Left ventricle myocardium superior (tissue), 1 donor: ENCODE measurements at regions not wholly inside any gene's neighbourhood (a gene's known extent, or its start where the extent isn't known, plus 50 kb on each side); places are given as distances from the start of the nearest gene placed in this dataset.
"Not testable (repeated sequence)": the region's sequence is repeated elsewhere in the genome, so short reads cannot be mapped to it uniquely, and the experiment has no call there.

Experiments used
- ATAC-seq: fragments of 200-7000 bp; cut with Tn5 transposase; one replicate; pipeline ENCODE4 v1.9.1; 2020; ENCODE audit warnings: mild to moderate bottlenecking, moderate library complexity
- DNase-seq: peaks from one replicate; pipeline ENCODE4 v3.0.0-alpha.2; 2020
- intact Hi-C: fragments of 100-400 bp; cut with micrococcal nuclease; formaldehyde crosslinking; loops from one replicate; pipeline ENCODE4 v1.11.0; 2022
- donor health status: DM: no; HTN: yes; CAD: no; lungs with severe emphysema.

DNA sequence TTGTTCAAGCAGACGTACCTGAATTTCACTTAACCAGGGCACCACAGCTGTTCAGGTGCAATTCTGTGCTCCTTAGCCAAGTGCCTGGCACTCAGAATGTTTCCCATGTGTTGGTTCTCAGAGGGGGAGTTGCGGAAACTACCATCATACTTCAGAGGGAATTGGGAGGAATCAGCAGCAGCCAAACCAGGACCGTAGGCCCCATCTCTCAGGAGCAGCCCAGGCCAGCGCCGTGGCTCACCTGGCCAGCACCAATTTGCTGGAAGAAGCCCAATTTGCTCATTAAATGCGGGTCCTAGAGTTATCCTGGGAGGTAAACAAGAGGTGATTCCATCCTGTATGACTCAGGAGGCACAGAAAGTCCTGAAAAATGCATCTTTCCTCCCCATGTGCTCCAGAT lies 435.4 kb downstream of the BRD1 start:
- DNase-seq (no peak), ATAC-seq (no peak)
- intact Hi-C loops = no loop called here

DNA sequence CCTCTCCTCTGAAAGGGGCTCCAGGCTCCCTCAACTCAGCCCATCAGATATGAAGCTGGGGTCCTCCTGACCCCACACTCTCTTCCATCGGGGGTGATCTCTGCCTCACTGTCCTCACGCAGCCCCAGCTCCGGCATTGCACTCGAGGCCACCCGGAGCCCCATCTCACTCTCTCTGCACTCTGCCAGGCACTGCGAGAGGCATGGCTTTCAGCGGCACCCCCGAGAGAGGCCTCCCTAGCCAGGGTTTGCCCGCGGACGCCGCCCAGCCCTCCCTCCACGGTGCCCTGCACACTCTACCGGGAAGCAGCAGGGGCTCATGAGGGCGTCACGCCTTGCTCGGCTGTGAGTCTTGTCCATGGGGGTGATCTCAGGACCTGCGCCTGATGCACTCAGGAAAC lies 436.2 kb downstream of the BRD1 start:
- ATAC-seq (no peak), DNase-seq (no peak)
- intact Hi-C loops = no loop called here

GRCh38 chr22:49390954-49391353 lies 436.7 kb downstream of the BRD1 start:
- no peak for ATAC-seq

GRCh38 chr22:49383909-49384308 lies 443.8 kb downstream of the BRD1 start:
- intact Hi-C loops, ATAC-seq, DNase-seq: not testable (repeated sequence)

More at GRCh38 chr22:49390954-49391353, 436.7 kb downstream of the BRD1 start:
- DNase-seq = no peak
- intact Hi-C loops = no loop called here

DNA sequence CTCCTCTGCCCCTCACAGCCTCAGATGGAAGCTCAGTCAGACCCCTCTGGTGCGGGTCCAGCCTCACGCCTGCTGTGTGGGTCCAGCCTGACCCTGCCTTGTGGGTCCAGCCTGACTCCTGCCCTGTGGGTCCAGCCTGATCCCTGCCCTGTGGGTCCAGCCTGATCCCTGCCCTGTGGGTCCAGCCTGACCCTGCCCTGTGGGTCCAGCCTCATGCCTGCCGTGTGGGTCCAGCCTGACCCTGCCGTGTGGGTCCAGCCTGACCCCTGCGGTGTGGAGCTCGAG lies 445.3 kb downstream of the BRD1 start:
- intact Hi-C loops = no loop called here
- ATAC-seq = no peak
- no peak for DNase-seq

DNA sequence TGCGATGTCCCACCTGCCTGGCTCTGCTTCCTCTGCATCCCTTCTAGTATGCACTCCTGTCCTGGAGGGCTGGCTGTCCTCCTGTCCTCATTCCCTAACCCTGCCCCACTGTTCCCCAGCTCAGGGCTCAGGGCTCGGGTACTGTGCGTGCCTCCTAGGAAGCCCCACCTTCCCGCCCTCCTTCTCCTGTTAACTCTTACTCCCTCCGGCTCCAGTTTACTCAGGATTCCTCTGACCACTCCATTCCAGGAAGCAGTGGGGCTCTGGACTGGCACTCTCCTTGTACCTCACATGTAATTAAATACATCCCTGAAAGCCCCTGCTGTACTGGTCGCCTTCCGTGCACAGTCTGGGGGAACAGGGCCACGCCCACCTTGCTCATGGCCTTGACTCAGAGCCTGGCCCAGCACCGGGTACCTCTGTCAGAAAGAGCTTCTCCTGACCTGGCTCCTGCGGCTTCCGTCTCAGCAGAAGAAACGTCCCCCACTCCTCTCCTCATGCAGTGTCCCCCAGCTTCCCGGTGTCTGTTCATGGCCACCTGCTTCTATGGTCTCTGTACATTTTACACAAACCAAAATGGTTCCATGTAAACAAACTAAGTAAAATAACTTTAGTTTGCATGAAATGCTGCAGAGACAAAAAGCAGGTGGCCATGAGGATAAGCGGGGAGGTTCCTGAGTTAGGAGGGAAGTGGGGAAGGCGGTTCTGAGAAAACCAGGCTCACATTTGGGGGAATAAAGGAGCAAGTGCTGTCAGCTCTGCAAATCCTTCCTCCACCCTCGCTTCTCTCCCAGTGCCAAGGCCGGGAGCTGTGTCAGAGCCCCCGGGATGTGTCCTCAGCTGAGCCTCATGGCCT lies 445.9 kb downstream of the BRD1 start:
- ATAC-seq (no peak), DNase-seq (no peak)
- intact Hi-C loops = no loop called here

DNA sequence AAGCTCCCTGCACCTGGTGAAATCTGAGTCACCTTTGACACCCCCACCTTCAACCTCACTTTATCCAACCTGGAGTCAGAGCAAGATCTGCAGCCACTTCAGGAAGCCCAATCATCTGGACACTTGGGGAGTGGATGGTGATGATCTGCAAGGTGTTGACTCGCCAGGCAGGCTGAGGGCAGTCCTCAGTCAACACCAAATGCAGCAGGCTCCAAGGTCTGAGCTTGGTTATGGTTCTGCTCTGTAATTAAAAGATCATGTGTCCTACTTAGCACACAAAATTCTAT lies 446.9 kb downstream of the BRD1 start:
- DNase-seq (no peak), ATAC-seq (no peak)
- intact Hi-C loops = no loop called here

GRCh38 chr22:49380095-49380827 lies 447.4 kb downstream of the BRD1 start:
- DNase-seq (no peak), ATAC-seq (no peak)
- intact Hi-C loops = no loop called here

GRCh38 chr22:49377306-49377705 lies 450.4 kb downstream of the BRD1 start:
- no peak for DNase-seq
- no peak for ATAC-seq
- intact Hi-C loops = no loop called here

DNA sequence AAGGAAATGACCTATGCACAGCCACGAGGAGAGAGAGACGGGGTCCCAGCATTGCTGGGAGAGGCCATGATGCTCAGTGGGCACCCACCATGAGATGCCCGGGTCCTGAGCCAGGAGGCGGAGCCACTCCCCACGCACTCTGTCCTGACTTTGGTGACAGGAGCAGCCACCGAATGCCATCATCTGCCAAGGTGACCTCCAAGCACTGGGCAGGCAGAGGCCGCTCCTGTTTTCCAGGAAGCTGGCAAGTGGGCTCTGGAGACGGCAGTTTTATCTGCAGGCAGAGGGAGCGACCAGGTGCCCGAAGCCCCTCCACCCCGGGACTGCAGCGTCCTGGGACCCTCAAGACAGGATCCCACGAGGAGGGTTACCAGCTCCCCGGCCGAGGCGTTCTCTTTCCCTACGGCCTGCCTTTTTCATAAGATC lies 453.9 kb downstream of the BRD1 start:
- DNase-seq (no peak), ATAC-seq (no peak)
- intact Hi-C loops = no loop called here

- DNase-seq (no peak), ATAC-seq (no peak)
- intact Hi-C loops = no loop called here
Observed at GRCh38 chr22:49373289-49373666, 454.4 kb downstream of the BRD1 start.

- intact Hi-C loops = no loop called here
- DNase-seq = no peak
- ATAC-seq = no peak
Observed at GRCh38 chr22:49372530-49373288, 455.0 kb downstream of the BRD1 start.

DNA sequence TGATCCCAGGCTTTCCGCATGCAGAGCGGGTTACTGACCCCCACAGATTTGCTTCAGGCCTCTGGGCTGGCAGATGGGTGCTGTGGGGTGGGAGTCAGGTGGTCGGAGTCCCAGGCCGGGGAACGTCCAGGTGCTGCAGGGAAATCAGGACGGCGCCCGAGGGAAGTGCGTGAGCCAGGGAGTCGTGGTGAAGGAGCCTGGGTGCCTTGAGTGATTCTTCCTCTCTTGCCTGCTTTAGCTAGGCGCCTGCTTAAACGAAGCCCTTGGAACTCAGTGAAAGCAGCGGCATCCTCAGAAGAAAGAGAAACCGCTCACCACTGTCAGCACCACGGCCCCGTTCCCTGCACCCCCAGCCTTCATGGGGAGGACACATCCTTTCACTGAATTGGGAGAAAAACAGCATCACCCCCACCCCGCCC lies 455.6 kb downstream of the BRD1 start:
- ATAC-seq = no peak
- intact Hi-C loops = no loop called here
- DNase-seq = no peak

DNA sequence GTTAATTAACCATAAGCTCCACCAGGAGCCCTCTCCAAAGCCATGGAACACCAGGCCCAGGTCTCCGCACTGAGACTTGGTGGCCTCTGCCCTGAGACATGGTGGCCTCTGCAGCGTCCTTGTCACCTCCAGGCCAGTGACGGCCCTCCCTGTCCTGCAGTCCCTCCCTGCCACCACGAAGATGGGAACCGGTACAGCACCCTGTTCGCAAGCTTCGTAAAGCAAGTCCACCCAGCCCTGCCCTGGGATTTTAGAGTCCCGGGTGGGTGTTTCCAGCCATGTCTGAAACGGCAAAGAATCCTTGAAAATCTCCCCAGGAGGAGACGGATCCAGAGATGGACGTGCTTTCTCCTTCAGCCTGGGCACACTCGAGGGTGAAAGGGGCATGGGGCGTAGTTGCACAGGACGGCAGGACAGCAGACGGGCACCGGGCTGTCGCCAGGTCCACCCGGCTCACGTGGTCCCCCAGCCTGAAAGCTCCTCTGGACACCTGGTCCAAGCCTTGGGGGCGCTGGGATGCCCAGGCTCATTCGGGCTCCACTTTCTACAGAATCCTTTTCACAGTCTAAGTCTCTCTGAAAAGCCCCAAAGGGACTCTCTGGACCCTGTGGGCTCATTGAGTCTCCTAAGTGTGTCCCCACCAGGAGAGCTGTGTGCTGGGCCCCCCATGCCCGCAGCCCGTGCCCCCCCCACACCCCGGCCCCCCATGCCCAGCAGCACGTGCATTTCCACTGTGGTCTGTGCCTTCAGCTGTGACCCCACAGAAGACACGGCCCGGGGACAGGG lies 456.2 kb downstream of the BRD1 start:
- DNase-seq = no peak
- intact Hi-C loops = no loop called here
- no peak for ATAC-seq

DNA sequence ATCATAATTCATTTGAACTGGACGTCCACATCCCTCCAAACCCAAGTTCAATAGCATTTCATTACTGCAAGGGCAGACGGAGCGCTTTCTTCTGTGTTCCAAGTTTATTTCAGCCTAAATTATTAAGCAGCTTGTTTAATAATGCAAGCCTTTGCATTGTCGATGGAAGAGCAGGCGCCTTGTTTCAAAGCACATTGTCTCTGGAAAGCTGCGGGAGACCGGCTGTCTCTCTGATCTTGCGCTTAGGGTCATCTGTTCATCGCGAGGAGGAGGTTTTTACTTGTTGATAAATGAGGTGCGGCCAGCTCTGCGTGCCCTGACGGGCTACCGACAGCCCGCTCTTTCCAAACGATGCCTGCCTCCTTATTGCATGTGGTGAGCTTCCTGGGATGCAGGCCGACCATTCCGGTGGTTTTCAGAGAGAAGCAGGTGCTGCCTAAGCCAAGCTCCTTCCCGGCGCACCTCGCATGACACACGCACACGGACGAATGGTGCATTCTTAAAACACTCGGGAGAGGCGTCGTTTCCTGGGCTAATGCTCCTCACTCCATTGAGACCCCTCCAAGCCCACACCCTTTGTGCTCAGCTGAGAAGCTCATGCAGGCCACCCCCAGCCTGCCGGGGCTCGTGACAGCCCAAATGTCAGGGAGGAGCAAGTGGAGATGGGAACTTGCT lies 456.9 kb downstream of the BRD1 start:
- ATAC-seq (no peak), DNase-seq (no peak)
- intact Hi-C loops = no loop called here

DNA sequence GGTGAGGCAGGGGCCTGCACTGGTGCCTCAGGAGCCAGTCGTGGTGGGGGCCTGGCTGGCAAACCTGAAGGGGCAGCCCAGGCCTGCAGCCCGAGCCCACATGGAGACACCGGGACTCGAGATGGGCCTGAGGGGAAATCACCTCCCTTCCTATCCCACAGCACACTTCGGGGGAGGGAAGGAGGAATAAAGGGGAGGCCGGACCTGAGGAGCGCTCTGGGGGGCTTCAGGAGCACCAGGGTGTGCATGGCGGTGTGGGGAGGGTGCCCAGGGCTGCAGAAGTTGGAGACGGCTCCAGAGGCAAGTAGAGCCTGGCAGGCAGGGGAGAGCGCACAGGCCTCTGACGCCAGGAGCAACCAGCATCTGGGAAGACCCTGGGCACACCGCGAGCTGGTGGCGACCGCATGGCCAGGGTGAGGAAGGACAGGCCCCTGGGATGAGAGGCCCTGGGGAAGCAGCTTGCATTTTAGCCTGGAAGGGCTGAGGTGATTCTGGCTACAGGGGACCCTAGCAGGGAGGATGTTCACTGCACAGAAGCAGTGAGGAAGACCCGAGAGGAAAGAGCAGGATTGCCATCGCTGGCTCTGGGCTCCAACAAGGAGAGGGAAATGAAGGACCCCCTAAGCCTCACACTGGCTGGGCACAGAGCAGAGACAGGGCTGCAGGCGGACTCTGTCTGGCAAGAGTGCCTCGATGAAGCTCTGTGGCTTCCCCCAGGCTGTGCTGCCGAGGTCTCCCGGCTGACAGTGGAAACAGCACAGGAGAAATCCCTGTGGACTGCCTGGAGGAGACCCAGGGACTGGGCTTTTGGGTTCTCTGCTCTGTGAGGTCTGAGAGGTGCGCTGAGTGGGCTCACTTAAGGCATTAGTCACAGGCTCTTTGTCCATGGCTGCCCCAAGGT lies 457.7 kb downstream of the BRD1 start:
- intact Hi-C loops = no loop called here
- DNase-seq (no peak), ATAC-seq (no peak)

- DNase-seq (no peak), ATAC-seq (no peak)
- intact Hi-C loops = no loop called here
Observed at GRCh38 chr22:49368976-49369725, 458.5 kb downstream of the BRD1 start.
